Neural progenitor cell (in vitro differentiated cells): ENCODE measurements at regions not wholly inside any gene's neighbourhood (a gene's known extent, or its start where the extent isn't known, plus 50 kb on each side); places are given as distances from the start of the nearest gene placed in this dataset.

Source experiments
- DNase-seq: peaks from one replicate; pipeline ENCODE4 v3.0.0-alpha.2; 2016; ENCODE audit warnings: low spot score
- H2AFZ ChIP-seq: fragments of 200-600 bp; sonication (generic); replicated peaks from 2 replicates; pipeline ENCODE4 v1.6.1; 2016; ENCODE audit warnings: antibody characterized with exemption
- H3F3A ChIP-seq: fragments of 200-600 bp; sonication (generic); 2 replicates; pipeline ENCODE4 v1.6.1; 2016; ENCODE audit warnings: antibody characterized with exemption, low read depth
- H3K27ac ChIP-seq: fragments of 200-600 bp; sonication (generic); 2 replicates; pipeline ENCODE4 v1.5.1; 2016; ENCODE audit warnings: mild to moderate bottlenecking
- H3K27me3 ChIP-seq: fragments of 200-600 bp; sonication (generic); 2 replicates; pipeline ENCODE4 v1.6.1; 2016; ENCODE audit warnings: mild to moderate bottlenecking, moderate library complexity
- H3K36me3 ChIP-seq: fragments of 200-600 bp; sonication (generic); 2 replicates; pipeline ENCODE4 v1.5.1; 2016
- H3K4me1 ChIP-seq: fragments of 200-600 bp; sonication (generic); 2 replicates; pipeline ENCODE4 v1.6.1; 2016; ENCODE audit warnings: mixed run types
- H3K4me2 ChIP-seq: fragments of 200-600 bp; sonication (generic); 2 replicates; pipeline ENCODE4 v1.6.1; 2016
- H3K4me3 ChIP-seq: fragments of 200-600 bp; sonication (generic); 2 replicates; pipeline ENCODE4 v1.5.1; 2016
- H3K79me2 ChIP-seq: fragments of 200-600 bp; sonication (generic); 2 replicates; pipeline ENCODE4 v1.6.1; 2016; ENCODE audit warnings: low read depth
- H3K9ac ChIP-seq: fragments of 200-600 bp; sonication (generic); 2 replicates; pipeline ENCODE4 v1.6.1; 2016
- H3K9me3 ChIP-seq: fragments of 200-600 bp; sonication (generic); 2 replicates; pipeline ENCODE4 v1.5.1; 2016; ENCODE audit warnings: low read depth
- H4K20me1 ChIP-seq: fragments of 200-600 bp; sonication (generic); 2 replicates; pipeline ENCODE4 v1.6.1; 2016; ENCODE audit warnings: low read depth
- H3K27ac Mint-ChIP-seq: 3 replicates; pipeline ENCODE4 v1.8.0; 2021; ENCODE audit warnings: mixed read lengths
- H3K27me3 Mint-ChIP-seq: 2 replicates; pipeline ENCODE4 v1.8.0; 2022; ENCODE audit warnings: low read depth, mild to moderate bottlenecking, inconsistent platforms, moderate library complexity, mixed read lengths; ENCODE audit not compliant: insufficient read depth
- H3K36me3 Mint-ChIP-seq: 3 replicates; pipeline ENCODE4 v1.8.0; 2021; ENCODE audit warnings: mixed read lengths
- H3K4me1 Mint-ChIP-seq: 3 replicates; pipeline ENCODE4 v1.8.0; 2021; ENCODE audit warnings: mixed read lengths
- H3K4me3 Mint-ChIP-seq: 3 replicates; pipeline ENCODE4 v1.8.0; 2021; ENCODE audit warnings: mild to moderate bottlenecking, moderate library complexity, mixed read lengths
- H3K9me3 Mint-ChIP-seq: 3 replicates; pipeline ENCODE4 v1.8.0; 2020; ENCODE audit warnings: mixed read lengths
- CTCF ChIP-seq: fragments of 200-600 bp; sonication (generic); IDR thresholded peaks from 2 replicates; pipeline ENCODE4 v1.5.1; 2017; ENCODE audit warnings: antibody characterized with exemption, mild to moderate bottlenecking
- EZH2 ChIP-seq: fragments of 200-600 bp; sonication (generic); IDR thresholded peaks from 2 replicates; pipeline ENCODE4 v1.6.1; 2017; ENCODE audit warnings: antibody characterized with exemption, mild to moderate bottlenecking, moderate library complexity
- EZH2phosphoT487 ChIP-seq: fragments of 200-600 bp; sonication (generic); IDR thresholded peaks from 2 replicates; pipeline ENCODE4 v1.6.1; 2017; ENCODE audit warnings: antibody characterized with exemption

GRCh38 chr12:59007620-59008019 lies 87.3 kb upstream of the LRIG3 start:
- H3K4me1 Mint-ChIP-seq = peaks cover 2% of the 10 kb centered on the region
- Histone ChIP-seq H3K27ac (no peak overlapping the region), H3K4me1 (peaks cover 9% of the 10 kb centered on the region), H3K27me3 (no peaks in the 10 kb centered on the region), H3K36me3 (no peaks in the 10 kb centered on the region), H3K79me2 (no peaks in the 10 kb centered on the region), H3K9ac (no peak overlapping the region), H3F3A (no peaks in the 10 kb centered on the region), H2AFZ (peak overlapping the region; percentile 2), H3K9me3 (no peaks in the 10 kb centered on the region), H3K4me2 (no peak overlapping the region), H3K4me3 (no peak overlapping the region), H4K20me1 (no peaks in the 10 kb centered on the region)
- no peak for DNase-seq
- H3K36me3 Mint-ChIP-seq = no peaks in the 10 kb centered on the region
- peaks cover 2% of the 10 kb centered on the region for H3K27me3 Mint-ChIP-seq
- H3K4me3 Mint-ChIP-seq = no peak overlapping the region
- no peaks in the 10 kb centered on the region for H3K9me3 Mint-ChIP-seq
- H3K27ac Mint-ChIP-seq = no peak overlapping the region
- TF ChIP-seq CTCF (no peak), EZH2phosphoT487 (no peak), EZH2 (no peak)

- no peaks in the 10 kb centered on the region for H3K79me2 ChIP-seq
- H3F3A ChIP-seq = no peaks in the 10 kb centered on the region
- no peaks in the 10 kb centered on the region for H3K36me3 ChIP-seq
- Mint-ChIP-seq H3K9me3 (no peaks in the 10 kb centered on the region), H3K36me3 (no peaks in the 10 kb centered on the region), H3K4me1 (peaks cover 2% of the 10 kb centered on the region), H3K27ac (no peak overlapping the region), H3K4me3 (no peak overlapping the region), H3K27me3 (peaks cover 2% of the 10 kb centered on the region)
- no peaks in the 10 kb centered on the region for H3K9me3 ChIP-seq
- no peaks in the 10 kb centered on the region for H4K20me1 ChIP-seq
- no peak overlapping the region for H3K4me3 ChIP-seq
- H3K27ac ChIP-seq = no peak overlapping the region
- no peak for TF ChIP-seq CTCF
- TF ChIP-seq EZH2 = no peak
- no peak for TF ChIP-seq EZH2phosphoT487
- no peak overlapping the region for H3K9ac ChIP-seq
- H3K4me2 ChIP-seq = no peak overlapping the region
- no peaks in the 10 kb centered on the region for H3K27me3 ChIP-seq
- DNase-seq = no peak
- peak overlapping the region; percentile 77 for H2AFZ ChIP-seq
- H3K4me1 ChIP-seq = peaks cover 12% of the 10 kb centered on the region
These were observed 85.1 kb upstream of the LRIG3 start for GRCh38 chr12:59005193-59005955.

- peak overlapping the region; percentile 27 for H2AFZ ChIP-seq
- H3K4me2 ChIP-seq = no peak overlapping the region
These were observed 84.2 kb upstream of the LRIG3 start for GRCh38 chr12:59004456-59004855.

More at GRCh38 chr12:59004456-59004855, 84.2 kb upstream of the LRIG3 start:
- Histone ChIP-seq H3K79me2 (no peaks in the 10 kb centered on the region), H3K36me3 (no peaks in the 10 kb centered on the region), H3K4me1 (peaks cover 12% of the 10 kb centered on the region), H3K4me3 (no peak overlapping the region), H3K27ac (no peak overlapping the region), H3F3A (no peaks in the 10 kb centered on the region), H3K9ac (no peak overlapping the region), H3K9me3 (no peaks in the 10 kb centered on the region), H4K20me1 (no peaks in the 10 kb centered on the region), H3K27me3 (no peaks in the 10 kb centered on the region)
- no peak for DNase-seq
- H3K27ac Mint-ChIP-seq = no peak overlapping the region
- no peak for TF ChIP-seq EZH2phosphoT487
- no peak for TF ChIP-seq CTCF
- TF ChIP-seq EZH2 = no peak
- peaks cover 2% of the 10 kb centered on the region for H3K27me3 Mint-ChIP-seq
- no peak overlapping the region for H3K4me3 Mint-ChIP-seq
- H3K4me1 Mint-ChIP-seq = peaks cover 2% of the 10 kb centered on the region
- no peaks in the 10 kb centered on the region for H3K9me3 Mint-ChIP-seq
- H3K36me3 Mint-ChIP-seq = no peaks in the 10 kb centered on the region
